K562 (cell line): ENCODE measurements at regions not wholly inside any gene's neighbourhood (a gene's known extent, or its start where the extent isn't known, plus 50 kb on each side); places are given as distances from the start of the nearest gene placed in this dataset.

Source experiments
- CCNT2 ChIP-seq: IDR thresholded peaks from 2 replicates; pipeline ENCODE4 v1.6.1; 2011; ENCODE audit warnings: borderline replicate concordance, low read depth, mild to moderate bottlenecking, moderate library complexity, mixed read lengths, low read length; ENCODE audit not compliant: insufficient read length; ENCODE audit errors: extremely low read depth
- EHMT2 ChIP-seq: fragments of 450-650 bp; IDR thresholded peaks from 2 replicates; pipeline ENCODE4 v1.6.1; 2018; ENCODE audit warnings: antibody characterized with exemption
- FOXA3 ChIP-seq, 2 experiments: fragments of 450-650 bp in 1 of 2; sonication (generic) in 1 of 2; formaldehyde crosslinking; IDR thresholded peaks in 1 of 2; conservative IDR thresholded peaks in 1 of 2; 2 replicates each; pipeline versions ENCODE4 v1.4.0 to v1.8.0; 2020 to 2022; ENCODE audit warnings: mild to moderate bottlenecking in 2 of 2, missing genetic modification reagents in 1 of 2
- KDM2B ChIP-seq: fragments of 250-450 bp; sonication (Bioruptor Pico); IDR thresholded peaks from 2 replicates; pipeline ENCODE4 v1.8.0; 2021; ENCODE audit warnings: mild to moderate bottlenecking, moderate library complexity
- NFATC3 ChIP-seq: fragments of 450-650 bp; IDR thresholded peaks from 2 replicates; pipeline ENCODE4 v1.6.1; 2017; ENCODE audit warnings: mild to moderate bottlenecking
- NFE2 ChIP-seq: IDR thresholded peaks from 2 replicates; pipeline ENCODE4 v1.6.1; 2014; ENCODE audit warnings: antibody characterized with exemption, low read depth
- NONO ChIP-seq, 2 experiments: fragments of 200-400 bp in 1 of 2; fragments of 450-650 bp in 1 of 2; formaldehyde crosslinking in 1 of 2; IDR thresholded peaks; 2 replicates each; pipeline ENCODE4 v1.6.1; 2017; ENCODE audit warnings: low read depth in 2 of 2, mild to moderate bottlenecking in 2 of 2, moderate library complexity in 2 of 2, low read length in 1 of 2
- ZFP36 ChIP-seq: fragments of 150-350 bp; IDR thresholded peaks from 2 replicates; pipeline ENCODE4 v1.6.1; 2018; ENCODE audit warnings: low read length, low read depth; ENCODE audit not compliant: partially characterized antibody
- ZFPM2 ChIP-seq: fragments of 250-450 bp; sonication (Bioruptor Pico); IDR thresholded peaks from 2 replicates; pipeline ENCODE4 v1.5.1; 2022; ENCODE audit warnings: mild to moderate bottlenecking
- ZNF165 ChIP-seq: fragments of 250-450 bp; sonication (Bioruptor Pico); IDR thresholded peaks from 2 replicates; pipeline ENCODE4 v1.4.0; 2020; ENCODE audit warnings: borderline replicate concordance
- ZNF583 ChIP-seq: fragments of 250-450 bp; sonication (Bioruptor Pico); IDR thresholded peaks from 2 replicates; pipeline ENCODE4 v1.4.0; 2020
- TF ChIP-seq, protein P1 (sequence below): sonication (generic); formaldehyde crosslinking; IDR thresholded peaks from 2 replicates; pipeline ENCODE4 v1.8.0; 2022; ENCODE audit warnings: mild to moderate bottlenecking, missing genetic modification reagents
- TF ChIP-seq, protein P2 (sequence below): fragments of 450-650 bp; IDR thresholded peaks from 2 replicates; pipeline ENCODE4 v1.6.1; 2016; ENCODE audit warnings: borderline replicate concordance

DNA sequence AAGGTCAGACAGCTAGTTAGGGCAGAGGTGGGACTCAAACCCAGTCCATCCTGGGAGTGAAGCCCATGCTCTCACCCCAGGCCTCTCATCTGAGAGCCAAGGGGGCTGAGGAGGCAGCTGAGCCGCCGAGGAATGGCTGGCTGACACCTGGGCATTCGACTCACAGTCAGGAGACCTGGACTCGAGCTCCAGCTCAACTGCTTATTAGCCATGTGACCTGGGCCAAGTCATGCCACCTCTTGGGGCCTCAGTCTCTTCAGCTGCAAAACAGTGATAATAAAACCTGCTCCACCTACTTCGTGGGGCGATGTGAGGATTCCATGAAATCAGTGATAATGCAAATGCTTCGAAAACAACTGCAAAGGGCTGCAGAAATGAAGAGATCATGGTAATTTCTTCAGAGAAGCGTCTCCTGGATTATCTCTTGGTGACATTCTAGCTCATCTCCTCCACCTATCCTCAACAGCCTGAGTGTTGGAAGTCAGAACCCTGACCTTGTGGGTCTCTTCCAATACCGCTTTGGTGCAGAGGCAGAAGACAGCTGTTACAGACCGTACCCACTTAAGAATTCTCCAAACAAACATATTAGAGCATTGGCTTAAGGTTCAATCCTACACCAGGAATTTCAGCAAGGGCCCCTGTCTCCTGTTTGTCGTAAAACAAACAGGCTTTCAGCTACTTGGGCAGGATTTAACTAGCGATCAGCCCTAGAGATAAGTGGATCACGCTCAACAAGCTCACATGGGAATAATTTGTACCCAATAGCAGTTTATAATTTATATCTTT lies 60.0 kb upstream of the PIM1 start (continued):
- TF ChIP-seq FOXA3 (CRISPR knock-in tag; conservative IDR thresholded peaks at IDR 0.05 in 1 of 2, IDR thresholded peaks at IDR 0.05 in 1 of 2) (peak in 1 of 2 experiments; percentile 37; a peak in 1 of 4 replicates), ZFP36 (peak; percentile 13), CCNT2 (peak; percentile 83), KDM2B (CRISPR knock-in tag) (no peak), ZNF583 (CRISPR knock-in tag) (peak; percentile 93), EHMT2 (peak; percentile 26; the same call in 1 of the 2 replicates), ZNF165 (CRISPR knock-in tag) (peak; percentile 89; the same call in 1 of the 2 replicates), NFE2 (peak; percentile 35; the same call in 1 of the 2 replicates), NONO (IDR thresholded peaks at IDR 0.05; ENCODE audit: low read depth in 2 of 2, low read length in 1 of 2) (no peak), ZFPM2 (CRISPR knock-in tag) (no peak), NFATC3 (0 out of 2 replicates have a peak, but pooled peaks have one; percentile 75)
- TF ChIP-seq, protein P1, sequence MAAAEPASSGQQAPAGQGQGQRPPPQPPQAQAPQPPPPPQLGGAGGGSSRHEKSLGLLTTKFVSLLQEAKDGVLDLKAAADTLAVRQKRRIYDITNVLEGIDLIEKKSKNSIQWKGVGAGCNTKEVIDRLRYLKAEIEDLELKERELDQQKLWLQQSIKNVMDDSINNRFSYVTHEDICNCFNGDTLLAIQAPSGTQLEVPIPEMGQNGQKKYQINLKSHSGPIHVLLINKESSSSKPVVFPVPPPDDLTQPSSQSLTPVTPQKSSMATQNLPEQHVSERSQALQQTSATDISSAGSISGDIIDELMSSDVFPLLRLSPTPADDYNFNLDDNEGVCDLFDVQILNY (CRISPR knock-in tag) = no peak
- TF ChIP-seq, protein P2, sequence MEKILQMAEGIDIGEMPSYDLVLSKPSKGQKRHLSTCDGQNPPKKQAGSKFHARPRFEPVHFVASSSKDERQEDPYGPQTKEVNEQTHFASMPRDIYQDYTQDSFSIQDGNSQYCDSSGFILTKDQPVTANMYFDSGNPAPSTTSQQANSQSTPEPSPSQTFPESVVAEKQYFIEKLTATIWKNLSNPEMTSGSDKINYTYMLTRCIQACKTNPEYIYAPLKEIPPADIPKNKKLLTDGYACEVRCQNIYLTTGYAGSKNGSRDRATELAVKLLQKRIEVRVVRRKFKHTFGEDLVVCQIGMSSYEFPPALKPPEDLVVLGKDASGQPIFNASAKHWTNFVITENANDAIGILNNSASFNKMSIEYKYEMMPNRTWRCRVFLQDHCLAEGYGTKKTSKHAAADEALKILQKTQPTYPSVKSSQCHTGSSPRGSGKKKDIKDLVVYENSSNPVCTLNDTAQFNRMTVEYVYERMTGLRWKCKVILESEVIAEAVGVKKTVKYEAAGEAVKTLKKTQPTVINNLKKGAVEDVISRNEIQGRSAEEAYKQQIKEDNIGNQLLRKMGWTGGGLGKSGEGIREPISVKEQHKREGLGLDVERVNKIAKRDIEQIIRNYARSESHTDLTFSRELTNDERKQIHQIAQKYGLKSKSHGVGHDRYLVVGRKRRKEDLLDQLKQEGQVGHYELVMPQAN = no peak; the same call in 1 of the 2 replicates
